A673 (cell line): ENCODE measurements at regions not wholly inside any gene's neighbourhood (a gene's known extent, or its start where the extent isn't known, plus 50 kb on each side); places are given as distances from the start of the nearest gene placed in this dataset.

Experiments used
- CTCF ChIP-seq: fragments of 300-800, 200-600 bp; sonication (generic); conservative IDR thresholded peaks from 2 replicates; pipeline ENCODE4 v1.5.1; 2017; ENCODE audit warnings: low read depth, mild to moderate bottlenecking, antibody characterized with exemption, low read length, moderate library complexity, mixed read lengths
- EZH2 ChIP-seq: fragments of 200-600 bp; sonication (generic); IDR thresholded peaks from 2 replicates; pipeline ENCODE4 v1.6.1; 2017; ENCODE audit warnings: borderline replicate concordance, low read depth, mild to moderate bottlenecking, mixed read lengths, antibody characterized with exemption, low read length; ENCODE audit not compliant: poor library complexity, severe bottlenecking

GRCh38 chr4:148737061-148737770, 295.0 kb upstream of the NR3C2 start:
- TF ChIP-seq CTCF (no peak), EZH2 (no peak)
